RWPE2 (cell line): ENCODE measurements at regions not wholly inside any gene's neighbourhood (a gene's known extent, or its start where the extent isn't known, plus 50 kb on each side); places are given as distances from the start of the nearest gene placed in this dataset.

Experiments used
- ATAC-seq: fragments of 200-7000 bp; cut with Tn5 transposase; 3 replicates; pipeline ENCODE4 v1.9.1; 2021; ENCODE audit warnings: low read depth
- DNase-seq: peaks from one replicate; pipeline ENCODE4 v3.0.0-alpha.2; 2020; ENCODE audit warnings: low spot score
- H3K27ac ChIP-seq: fragments of 450-650 bp; 2 replicates; pipeline ENCODE4 v1.5.1; 2017; ENCODE audit warnings: mild to moderate bottlenecking; ENCODE audit not compliant: poor library complexity, severe bottlenecking
- H3K27me3 ChIP-seq: fragments of 250-450 bp; sonication (Bioruptor Pico); 2 replicates; pipeline ENCODE4 v1.5.1; 2021; ENCODE audit warnings: mild to moderate bottlenecking, moderate library complexity; ENCODE audit not compliant: insufficient read depth, poor library complexity, severe bottlenecking
- H3K36me3 ChIP-seq: fragments of 250-450 bp; sonication (Bioruptor Pico); 2 replicates; pipeline ENCODE4 v1.5.1; 2020; ENCODE audit warnings: low read depth, mild to moderate bottlenecking, moderate library complexity
- H3K4me1 ChIP-seq: fragments of 250-450 bp; sonication (Bioruptor Pico); 2 replicates; pipeline ENCODE4 v1.5.1; 2021; ENCODE audit warnings: mild to moderate bottlenecking, moderate library complexity; ENCODE audit not compliant: insufficient read depth, poor library complexity, severe bottlenecking
- H3K4me3 ChIP-seq: fragments of 250-450 bp; sonication (Bioruptor Pico); 2 replicates; pipeline ENCODE4 v1.5.1; 2021; ENCODE audit warnings: mild to moderate bottlenecking, moderate library complexity; ENCODE audit not compliant: severe bottlenecking
- H3K9me3 ChIP-seq: fragments of 250-450 bp; sonication (Bioruptor Pico); 2 replicates; pipeline ENCODE4 v1.5.1; 2021; ENCODE audit warnings: mild to moderate bottlenecking, moderate library complexity; ENCODE audit not compliant: severe bottlenecking
- TF ChIP-seq, protein P1 (sequence below): fragments of 450-650 bp; IDR thresholded peaks from one replicate; pipeline ENCODE4 v1.5.1; 2017; ENCODE audit warnings: mild to moderate bottlenecking, moderate library complexity; ENCODE audit not compliant: poor library complexity, severe bottlenecking

GRCh38 chr4:55248756-55249155 is 97.3 kb upstream of the SRD5A3 start:
- Histone ChIP-seq H3K4me1 (no peaks in the 10 kb centered on the region), H3K27ac (no peak overlapping the region), H3K27me3 (no peaks in the 10 kb centered on the region), H3K9me3 (no peaks in the 10 kb centered on the region), H3K4me3 (no peak overlapping the region), H3K36me3 (no peaks in the 10 kb centered on the region)
- ATAC-seq (no peak), DNase-seq (no peak)
- TF ChIP-seq, protein P1, sequence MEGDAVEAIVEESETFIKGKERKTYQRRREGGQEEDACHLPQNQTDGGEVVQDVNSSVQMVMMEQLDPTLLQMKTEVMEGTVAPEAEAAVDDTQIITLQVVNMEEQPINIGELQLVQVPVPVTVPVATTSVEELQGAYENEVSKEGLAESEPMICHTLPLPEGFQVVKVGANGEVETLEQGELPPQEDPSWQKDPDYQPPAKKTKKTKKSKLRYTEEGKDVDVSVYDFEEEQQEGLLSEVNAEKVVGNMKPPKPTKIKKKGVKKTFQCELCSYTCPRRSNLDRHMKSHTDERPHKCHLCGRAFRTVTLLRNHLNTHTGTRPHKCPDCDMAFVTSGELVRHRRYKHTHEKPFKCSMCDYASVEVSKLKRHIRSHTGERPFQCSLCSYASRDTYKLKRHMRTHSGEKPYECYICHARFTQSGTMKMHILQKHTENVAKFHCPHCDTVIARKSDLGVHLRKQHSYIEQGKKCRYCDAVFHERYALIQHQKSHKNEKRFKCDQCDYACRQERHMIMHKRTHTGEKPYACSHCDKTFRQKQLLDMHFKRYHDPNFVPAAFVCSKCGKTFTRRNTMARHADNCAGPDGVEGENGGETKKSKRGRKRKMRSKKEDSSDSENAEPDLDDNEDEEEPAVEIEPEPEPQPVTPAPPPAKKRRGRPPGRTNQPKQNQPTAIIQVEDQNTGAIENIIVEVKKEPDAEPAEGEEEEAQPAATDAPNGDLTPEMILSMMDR, result no peak

- no peaks in the 10 kb centered on the region for H3K36me3 ChIP-seq
- DNase-seq (no peak), ATAC-seq (no peak)
- no peak overlapping the region for H3K27ac ChIP-seq
- no peaks in the 10 kb centered on the region for H3K27me3 ChIP-seq
- H3K9me3 ChIP-seq, result no peaks in the 10 kb centered on the region
- TF ChIP-seq, protein P1, result no peak
- H3K4me1 ChIP-seq, result no peaks in the 10 kb centered on the region
- no peak overlapping the region for H3K4me3 ChIP-seq
Measured at GRCh38 chr4:55249476-55249875, 96.6 kb upstream of the SRD5A3 start.

DNA sequence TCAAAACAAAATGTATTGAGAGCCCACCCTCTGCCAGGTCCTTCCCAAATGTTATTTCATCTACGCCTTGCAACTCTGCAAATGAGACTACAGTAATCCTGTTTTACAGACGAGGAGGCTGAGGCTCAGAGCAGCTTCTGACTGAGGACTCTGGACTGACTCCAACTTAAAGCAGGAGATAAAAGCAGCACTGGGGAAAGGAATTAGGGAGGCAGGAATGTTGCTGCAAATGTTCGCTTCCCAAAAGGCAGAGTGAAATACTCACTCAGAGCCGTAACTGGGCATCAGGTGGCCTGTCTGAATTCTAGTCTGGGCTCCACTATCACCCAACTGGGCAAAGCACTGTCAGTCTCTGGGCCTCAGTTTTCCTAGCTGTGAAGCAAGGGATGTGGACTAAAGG is 94.7 kb upstream of the SRD5A3 start:
- Histone ChIP-seq H3K9me3 (no peaks in the 10 kb centered on the region), H3K4me3 (no peak overlapping the region), H3K4me1 (no peaks in the 10 kb centered on the region), H3K27ac (no peak overlapping the region), H3K36me3 (no peaks in the 10 kb centered on the region), H3K27me3 (no peaks in the 10 kb centered on the region)
- no peak for DNase-seq
- no peak for ATAC-seq
- TF ChIP-seq, protein P1, result no peak

- DNase-seq, result no peak
- no peaks in the 10 kb centered on the region for H3K27me3 ChIP-seq
- H3K4me3 ChIP-seq, result no peak overlapping the region
- no peaks in the 10 kb centered on the region for H3K4me1 ChIP-seq
- no peaks in the 10 kb centered on the region for H3K36me3 ChIP-seq
- TF ChIP-seq, protein P1, result no peak
- H3K9me3 ChIP-seq, result no peaks in the 10 kb centered on the region
- H3K27ac ChIP-seq, result no peak overlapping the region
- ATAC-seq, result no peak
Measured at GRCh38 chr4:55251896-55252295, 94.1 kb upstream of the SRD5A3 start.

DNA sequence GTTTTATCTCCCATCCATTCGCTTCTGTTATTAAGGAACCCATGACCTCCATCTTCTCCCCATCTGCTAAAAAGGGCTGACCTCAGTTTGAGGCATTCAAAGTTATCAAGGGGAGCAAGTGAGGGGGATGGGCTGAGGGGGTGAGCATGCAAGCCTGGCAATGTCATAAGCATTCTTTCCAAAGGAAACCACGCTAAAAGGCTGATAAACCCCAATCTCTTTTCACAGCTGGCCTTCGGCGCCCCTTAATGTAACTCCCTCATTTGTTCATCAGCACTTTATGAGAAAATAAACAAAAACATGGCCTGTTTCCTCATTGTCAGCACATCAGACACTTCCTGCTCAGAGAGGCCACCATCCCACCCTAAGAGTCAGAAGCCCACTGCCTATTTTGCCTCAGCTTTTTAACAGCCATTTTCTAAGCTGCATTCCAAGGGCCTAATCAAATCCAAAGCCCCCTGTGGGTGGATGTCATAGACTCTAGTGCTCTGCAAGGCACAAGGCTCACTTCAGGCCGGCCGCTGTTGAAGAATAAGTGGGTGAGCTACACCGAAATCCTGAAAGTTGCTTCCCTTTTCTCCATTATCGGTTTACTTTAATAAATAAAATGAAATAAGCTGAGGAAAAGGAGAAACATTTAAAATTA is 92.0 kb upstream of the SRD5A3 start:
- no peaks in the 10 kb centered on the region for H3K9me3 ChIP-seq
- TF ChIP-seq, protein P1, result no peak
- H3K4me3 ChIP-seq, result no peak overlapping the region
- H3K27me3 ChIP-seq, result no peaks in the 10 kb centered on the region
- H3K4me1 ChIP-seq, result no peaks in the 10 kb centered on the region
- DNase-seq (no peak), ATAC-seq (no peak)
- no peak overlapping the region for H3K27ac ChIP-seq
- no peaks in the 10 kb centered on the region for H3K36me3 ChIP-seq
